ENCODE measurements at regions not wholly inside any gene's neighbourhood (a gene's known extent, or its start where the extent isn't known, plus 50 kb on each side); places are given as distances from the start of the nearest gene placed in this dataset.

DNA sequence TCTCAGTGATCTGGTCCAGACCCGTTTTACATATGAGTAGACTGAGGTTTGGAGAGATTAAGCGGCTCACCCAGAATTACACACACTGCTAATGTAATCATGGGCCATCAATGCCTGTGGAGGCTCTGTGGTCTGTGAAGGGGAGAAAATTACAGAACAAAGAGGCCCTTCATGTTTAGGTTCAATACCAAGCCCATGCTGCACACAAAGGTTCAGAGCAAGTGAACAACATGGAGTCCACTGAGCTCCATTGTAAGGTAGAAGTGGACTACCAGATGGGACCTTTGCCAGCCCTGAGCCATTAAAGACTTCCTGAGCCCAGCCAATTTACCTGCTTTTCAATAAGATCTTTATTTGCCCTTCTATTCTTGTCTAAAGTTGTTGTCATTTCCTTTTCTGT lies 109.8 kb downstream of the LUZP4 start:
- no peaks in the 10 kb centered on the region for H3K36me3 ChIP-seq (ENCODE audit: control insufficient read depth, insufficient read depth, low read length)
- DNase-seq (ENCODE audit: low read depth, low spot score), result no peak
- H3K27me3 ChIP-seq (ENCODE audit: control insufficient read depth, insufficient read depth, low read length), result no peaks in the 10 kb centered on the region
- H3K4me1 ChIP-seq (ENCODE audit: control insufficient read depth, insufficient read depth, low read length), result no peaks in the 10 kb centered on the region
- no peak overlapping the region for H3K4me3 ChIP-seq (ENCODE audit: low read length)
- no peak overlapping the region for H3K27ac ChIP-seq (ENCODE audit: low read length)
- no peaks in the 10 kb centered on the region for H3K9me3 ChIP-seq (ENCODE audit: control insufficient read depth, insufficient read depth, low read length)
- WGBS (ENCODE audit: insufficient coverage, insufficient read length), result no CpG with 5 or more reads among the region's 2 CpGs

DNA sequence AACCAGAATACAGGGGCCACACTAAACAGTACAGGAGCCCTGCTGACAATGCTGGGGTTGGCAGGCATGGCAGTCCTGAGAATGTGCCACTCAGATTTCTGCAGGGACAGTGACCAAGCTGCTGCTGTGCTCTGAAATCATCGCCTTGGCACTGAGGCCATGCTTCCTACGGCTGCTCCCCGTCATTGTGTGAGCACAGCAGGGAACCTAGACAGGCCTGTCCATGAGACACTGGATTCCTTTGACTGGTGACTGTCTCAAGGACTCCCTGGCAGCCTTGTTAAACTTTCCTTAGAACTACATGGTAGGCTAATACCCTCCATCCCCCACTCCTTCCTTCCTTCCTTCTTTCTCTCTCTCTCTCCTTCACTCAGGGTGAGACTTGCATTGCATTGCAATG lies 111.4 kb downstream of the LUZP4 start:
- Histone ChIP-seq H3K9me3 (ENCODE audit: control insufficient read depth, insufficient read depth, low read length) (no peaks in the 10 kb centered on the region), H3K4me3 (ENCODE audit: low read length) (no peak overlapping the region), H3K4me1 (ENCODE audit: control insufficient read depth, insufficient read depth, low read length) (no peaks in the 10 kb centered on the region), H3K36me3 (ENCODE audit: control insufficient read depth, insufficient read depth, low read length) (no peaks in the 10 kb centered on the region), H3K27ac (ENCODE audit: low read length) (no peak overlapping the region), H3K27me3 (ENCODE audit: control insufficient read depth, insufficient read depth, low read length) (no peaks in the 10 kb centered on the region)
- peak; percentile 1 for DNase-seq (ENCODE audit: low read depth, low spot score)
- WGBS (ENCODE audit: insufficient coverage, insufficient read length), result no CpG with 5 or more reads among the region's 3 CpGs

DNA sequence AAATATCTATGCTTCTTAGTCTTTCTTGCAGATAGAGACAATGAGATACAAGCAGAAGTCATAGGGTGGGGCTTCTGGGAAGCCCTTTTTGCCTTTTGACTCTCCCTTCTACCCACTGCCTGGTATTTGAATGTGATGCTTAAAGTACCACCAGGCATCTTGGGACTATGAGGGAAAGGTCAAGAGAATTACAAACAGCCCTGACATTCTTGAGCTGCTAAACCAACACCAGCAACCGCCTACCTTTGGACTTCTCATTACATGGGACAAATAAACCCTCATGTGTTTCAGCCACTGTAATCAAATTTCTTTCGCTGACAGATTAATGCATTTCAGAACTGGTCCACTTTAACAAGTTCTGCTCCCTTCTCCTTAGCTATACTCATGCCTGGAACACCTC lies 112.8 kb downstream of the LUZP4 start:
- WGBS (ENCODE audit: insufficient coverage, insufficient read length), result no CpG with 5 or more reads among the region's 2 CpGs
- H3K4me3 ChIP-seq (ENCODE audit: low read length), result no peak overlapping the region
- H3K36me3 ChIP-seq (ENCODE audit: control insufficient read depth, insufficient read depth, low read length), result no peaks in the 10 kb centered on the region
- H3K27ac ChIP-seq (ENCODE audit: low read length), result no peak overlapping the region
- H3K4me1 ChIP-seq (ENCODE audit: control insufficient read depth, insufficient read depth, low read length), result no peaks in the 10 kb centered on the region
- no peaks in the 10 kb centered on the region for H3K9me3 ChIP-seq (ENCODE audit: control insufficient read depth, insufficient read depth, low read length)
- H3K27me3 ChIP-seq (ENCODE audit: control insufficient read depth, insufficient read depth, low read length), result no peaks in the 10 kb centered on the region
- no peak for DNase-seq (ENCODE audit: low read depth, low spot score)

DNA sequence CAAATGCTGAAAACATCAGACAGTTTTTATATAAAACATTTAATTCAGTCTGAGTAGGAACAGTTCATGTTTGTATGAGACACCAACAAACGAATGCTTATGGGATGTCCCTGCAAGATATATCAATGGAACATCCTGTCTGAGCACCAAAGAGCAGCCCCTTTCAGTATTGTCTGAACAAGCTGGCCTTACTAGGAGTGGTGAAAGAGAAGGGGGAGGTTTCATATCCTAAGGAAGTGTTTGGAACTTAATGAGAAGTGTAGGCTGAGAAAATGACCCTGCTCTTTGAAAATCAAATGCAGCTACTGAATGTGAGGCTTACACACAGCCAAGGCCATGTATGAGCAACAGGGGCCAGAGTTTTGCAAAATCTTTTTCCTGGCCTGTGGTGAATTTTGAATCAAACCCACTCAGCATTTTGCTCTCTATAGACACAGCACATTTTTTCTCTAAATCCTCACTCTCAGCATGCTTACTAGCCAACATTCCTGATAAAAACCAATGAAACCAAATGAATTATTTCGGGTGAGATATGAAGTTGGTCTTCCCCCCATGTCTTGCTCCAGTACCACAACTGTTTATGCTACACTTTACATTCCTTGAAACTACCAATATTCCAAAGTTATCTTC lies 119.4 kb downstream of the LUZP4 start:
- Histone ChIP-seq H3K4me3 (ENCODE audit: low read length) (no peak overlapping the region), H3K9me3 (ENCODE audit: control insufficient read depth, insufficient read depth, low read length) (no peaks in the 10 kb centered on the region), H3K27me3 (ENCODE audit: control insufficient read depth, insufficient read depth, low read length) (no peaks in the 10 kb centered on the region), H3K27ac (ENCODE audit: low read length) (no peak overlapping the region), H3K4me1 (ENCODE audit: control insufficient read depth, insufficient read depth, low read length) (no peaks in the 10 kb centered on the region), H3K36me3 (ENCODE audit: control insufficient read depth, insufficient read depth, low read length) (no peaks in the 10 kb centered on the region)
- WGBS (ENCODE audit: insufficient coverage, insufficient read length), result no CpG with 5 or more reads among the region's 2 CpGs
- no peak for DNase-seq (ENCODE audit: low read depth, low spot score)

DNA sequence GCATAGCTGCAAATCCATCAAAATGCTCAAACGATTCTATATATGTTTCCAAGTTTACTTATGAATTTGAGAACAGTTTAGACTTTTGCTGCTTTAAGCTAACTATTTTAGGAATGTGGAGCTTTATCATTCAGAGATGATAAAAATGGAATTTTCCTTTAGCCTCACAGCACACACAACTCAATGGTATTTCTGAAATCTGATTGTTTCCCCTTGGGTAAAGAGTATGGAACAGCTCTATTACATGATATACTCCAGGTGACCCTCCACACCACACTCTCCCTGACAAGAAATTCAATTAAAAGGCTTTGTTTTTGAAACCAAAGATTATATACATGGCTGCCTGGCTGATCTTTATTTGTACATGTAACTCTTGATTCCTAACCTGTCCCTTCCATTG lies 120.0 kb downstream of the LUZP4 start:
- Histone ChIP-seq H3K9me3 (ENCODE audit: control insufficient read depth, insufficient read depth, low read length) (no peaks in the 10 kb centered on the region), H3K4me1 (ENCODE audit: control insufficient read depth, insufficient read depth, low read length) (no peaks in the 10 kb centered on the region), H3K4me3 (ENCODE audit: low read length) (no peak overlapping the region), H3K27me3 (ENCODE audit: control insufficient read depth, insufficient read depth, low read length) (no peaks in the 10 kb centered on the region), H3K36me3 (ENCODE audit: control insufficient read depth, insufficient read depth, low read length) (no peaks in the 10 kb centered on the region), H3K27ac (ENCODE audit: low read length) (no peak overlapping the region)
- DNase-seq (ENCODE audit: low read depth, low spot score), result no peak
- WGBS (ENCODE audit: insufficient coverage, insufficient read length), result no CpG with 5 or more reads among the region's 1 CpG

DNA sequence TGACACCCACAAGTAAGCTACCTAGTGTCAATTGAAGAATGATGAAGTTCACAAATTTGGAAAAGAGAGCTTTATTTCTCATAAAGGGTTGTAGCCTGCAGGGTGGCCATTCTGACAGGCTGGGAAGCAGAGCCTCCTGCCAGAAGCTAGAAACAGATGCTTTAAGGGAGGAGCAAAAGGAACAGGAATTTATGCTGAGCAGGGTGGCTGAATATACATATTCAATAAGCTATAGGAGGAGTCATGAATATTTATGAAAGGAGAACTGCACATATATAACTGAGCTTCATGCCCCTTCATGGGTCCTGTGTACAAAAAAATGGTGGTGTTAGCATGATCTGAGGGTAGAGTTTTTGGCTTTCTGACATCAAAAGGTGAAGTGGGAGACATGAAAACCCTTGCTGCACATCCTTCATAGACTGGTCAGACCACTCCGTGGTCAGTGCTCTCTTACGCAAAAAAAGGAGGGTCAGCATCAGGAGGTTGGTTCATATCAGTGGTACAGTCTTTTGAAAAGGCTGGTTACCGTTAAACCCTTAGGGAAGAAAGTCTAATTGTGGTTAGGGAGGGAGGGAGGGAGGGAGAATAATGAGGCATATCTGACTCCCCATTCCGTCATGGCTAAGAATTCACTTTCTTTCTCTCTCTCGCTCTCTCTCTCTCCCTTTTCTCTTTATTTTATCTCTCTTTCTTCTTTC lies 121.4 kb downstream of the LUZP4 start:
- Histone ChIP-seq H3K36me3 (ENCODE audit: control insufficient read depth, insufficient read depth, low read length) (no peaks in the 10 kb centered on the region), H3K27me3 (ENCODE audit: control insufficient read depth, insufficient read depth, low read length) (no peaks in the 10 kb centered on the region), H3K4me3 (ENCODE audit: low read length) (no peak overlapping the region), H3K4me1 (ENCODE audit: control insufficient read depth, insufficient read depth, low read length) (no peaks in the 10 kb centered on the region), H3K27ac (ENCODE audit: low read length) (no peak overlapping the region), H3K9me3 (ENCODE audit: control insufficient read depth, insufficient read depth, low read length) (no peaks in the 10 kb centered on the region)
- no CpG with 5 or more reads among the region's 5 CpGs for WGBS (ENCODE audit: insufficient coverage, insufficient read length)
- DNase-seq (ENCODE audit: low read depth, low spot score), result no peak

DNA sequence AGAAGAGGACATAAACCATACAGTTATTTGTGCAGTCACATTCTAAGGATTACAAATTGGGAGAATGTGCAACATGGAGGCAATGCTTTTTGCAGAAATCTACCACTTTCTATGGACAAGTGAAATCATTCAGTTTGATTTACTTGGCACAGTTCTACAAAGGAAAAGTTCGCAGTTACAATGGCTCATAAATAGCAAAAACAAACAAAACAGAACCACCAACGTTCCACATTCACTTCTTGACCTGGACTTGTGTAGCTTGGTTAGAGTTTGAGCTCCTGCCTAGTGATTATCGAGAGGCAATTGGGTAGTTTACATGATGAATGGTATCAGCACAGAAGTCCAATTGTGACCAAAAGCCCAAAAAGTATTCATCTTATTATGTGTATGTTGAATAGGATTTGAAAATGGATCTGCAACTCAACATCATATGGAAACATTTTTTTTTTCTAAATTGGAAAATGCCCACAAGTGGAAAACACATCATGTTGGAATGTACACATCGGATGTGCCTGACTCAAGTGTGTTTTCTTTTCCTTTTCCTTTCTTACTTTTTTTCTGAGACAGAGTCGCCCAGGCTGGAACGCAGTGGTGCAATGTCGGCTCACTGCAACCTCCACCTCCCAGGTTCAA lies 123.8 kb downstream of the LUZP4 start:
- WGBS (ENCODE audit: insufficient coverage, insufficient read length), result no CpG with 5 or more reads among the region's 7 CpGs
- Histone ChIP-seq H3K9me3 (ENCODE audit: control insufficient read depth, insufficient read depth, low read length) (no peaks in the 10 kb centered on the region), H3K4me1 (ENCODE audit: control insufficient read depth, insufficient read depth, low read length) (no peaks in the 10 kb centered on the region), H3K27me3 (ENCODE audit: control insufficient read depth, insufficient read depth, low read length) (no peaks in the 10 kb centered on the region), H3K4me3 (ENCODE audit: low read length) (no peak overlapping the region), H3K27ac (ENCODE audit: low read length) (no peak overlapping the region), H3K36me3 (ENCODE audit: control insufficient read depth, insufficient read depth, low read length) (no peaks in the 10 kb centered on the region)
- DNase-seq (ENCODE audit: low read depth, low spot score), result no peak

DNA sequence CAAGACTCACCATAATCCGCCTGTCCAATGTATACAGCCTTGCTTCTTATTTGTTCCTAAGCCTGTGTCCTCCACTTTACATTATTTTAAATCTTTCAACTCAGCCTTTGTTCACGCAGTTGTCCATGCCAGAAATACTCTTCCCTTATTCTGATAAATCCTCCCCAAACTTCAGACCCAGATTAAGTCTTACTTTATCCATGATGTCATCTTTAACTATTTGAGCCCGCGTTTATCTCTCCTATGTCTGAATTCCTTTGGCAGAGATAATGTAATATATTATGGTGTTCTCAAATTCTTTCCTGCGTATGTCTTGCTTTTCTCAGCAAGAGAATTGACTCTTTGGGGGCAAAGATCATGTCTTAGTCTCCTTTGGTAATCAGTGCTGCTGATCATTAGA lies 129.6 kb downstream of the LUZP4 start:
- no CpG with 5 or more reads among the region's 5 CpGs for WGBS (ENCODE audit: insufficient coverage, insufficient read length)

DNA sequence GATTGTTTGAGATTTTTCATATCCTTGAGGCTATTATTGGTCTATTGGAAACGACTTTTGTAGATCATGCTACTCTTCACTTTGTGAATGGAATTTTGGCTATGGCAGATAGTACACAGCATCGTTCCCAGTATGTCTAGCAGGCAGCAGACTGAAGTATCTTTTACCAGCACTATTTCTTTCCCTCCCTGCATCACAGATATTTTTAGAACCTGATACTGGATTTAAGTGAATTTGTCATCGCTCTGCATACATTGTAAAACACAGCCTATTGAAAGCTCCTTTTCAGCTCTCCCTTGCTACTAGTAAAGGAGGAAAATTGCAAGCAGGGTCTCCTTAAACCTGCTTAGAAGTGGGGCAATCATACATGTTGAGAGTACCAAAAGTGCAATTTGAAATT lies 133.6 kb downstream of the LUZP4 start:
- no peak for DNase-seq (ENCODE audit: low read depth, low spot score)
- no CpG with 5 or more reads among the region's 3 CpGs for WGBS (ENCODE audit: insufficient coverage, insufficient read length)
- no peak overlapping the region for H3K27ac ChIP-seq (ENCODE audit: low read length)
- no peak overlapping the region for H3K4me3 ChIP-seq (ENCODE audit: low read length)
- H3K27me3 ChIP-seq (ENCODE audit: control insufficient read depth, insufficient read depth, low read length), result no peaks in the 10 kb centered on the region
- no peaks in the 10 kb centered on the region for H3K36me3 ChIP-seq (ENCODE audit: control insufficient read depth, insufficient read depth, low read length)
- H3K9me3 ChIP-seq (ENCODE audit: control insufficient read depth, insufficient read depth, low read length), result no peaks in the 10 kb centered on the region
- H3K4me1 ChIP-seq (ENCODE audit: control insufficient read depth, insufficient read depth, low read length), result no peaks in the 10 kb centered on the region

More for the DNA sequence above, 129.6 kb downstream of the LUZP4 start:
- no peaks in the 10 kb centered on the region for H3K27me3 ChIP-seq (ENCODE audit: control insufficient read depth, insufficient read depth, low read length)
- H3K9me3 ChIP-seq (ENCODE audit: control insufficient read depth, insufficient read depth, low read length), result no peaks in the 10 kb centered on the region
- H3K4me1 ChIP-seq (ENCODE audit: control insufficient read depth, insufficient read depth, low read length), result no peaks in the 10 kb centered on the region
- H3K4me3 ChIP-seq (ENCODE audit: low read length), result no peak overlapping the region
- no peak overlapping the region for H3K27ac ChIP-seq (ENCODE audit: low read length)
- no peak for DNase-seq (ENCODE audit: low read depth, low spot score)
- no peaks in the 10 kb centered on the region for H3K36me3 ChIP-seq (ENCODE audit: control insufficient read depth, insufficient read depth, low read length)

DNA sequence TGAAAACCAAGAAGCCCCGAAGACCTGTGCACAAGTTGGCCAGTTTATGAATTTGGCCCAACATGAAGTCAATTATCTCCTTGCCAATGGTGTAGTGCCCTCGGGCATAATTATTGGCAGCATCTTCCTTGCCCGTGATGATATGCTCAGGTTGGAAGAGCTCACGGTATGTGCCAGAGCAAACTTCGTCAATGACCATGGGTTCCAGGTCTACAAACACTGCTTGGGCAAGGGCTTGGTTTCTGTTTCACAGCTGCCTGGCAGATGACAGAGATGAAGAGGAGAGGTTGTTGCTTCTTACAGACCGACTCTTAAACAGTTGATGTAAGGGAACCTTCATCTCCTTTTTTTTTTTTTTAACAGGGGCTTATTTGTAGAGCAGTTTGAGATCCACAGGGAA lies 135.6 kb upstream of the PLS3 start:
- H3K4me1 ChIP-seq (ENCODE audit: control insufficient read depth, insufficient read depth, low read length), result no peaks in the 10 kb centered on the region
- no CpG with 5 or more reads among the region's 6 CpGs for WGBS (ENCODE audit: insufficient coverage, insufficient read length)
- no peak for DNase-seq (ENCODE audit: low read depth, low spot score)
- H3K4me3 ChIP-seq (ENCODE audit: low read length), result no peak overlapping the region
- no peaks in the 10 kb centered on the region for H3K9me3 ChIP-seq (ENCODE audit: control insufficient read depth, insufficient read depth, low read length)
- no peaks in the 10 kb centered on the region for H3K36me3 ChIP-seq (ENCODE audit: control insufficient read depth, insufficient read depth, low read length)
- no peak overlapping the region for H3K27ac ChIP-seq (ENCODE audit: low read length)
- no peaks in the 10 kb centered on the region for H3K27me3 ChIP-seq (ENCODE audit: control insufficient read depth, insufficient read depth, low read length)

Data from iPS DF 6.9 (cell line).